Lower leg skin (tissue), 3 donors: ENCODE measurements at regions not wholly inside any gene's neighbourhood (a gene's known extent, or its start where the extent isn't known, plus 50 kb on each side); places are given as distances from the start of the nearest gene placed in this dataset.

Source experiments
- CTCF ChIP-seq, 3 donors: fragments of 450-650 bp; IDR thresholded peaks; one replicate each; pipeline ENCODE4 v1.5.1; 2016; ENCODE audit warnings: antibody characterized with exemption in 3 of 3, mild to moderate bottlenecking in 3 of 3, moderate library complexity in 2 of 3
- POLR2A ChIP-seq, 2 donors: fragments of 450-650 bp; IDR thresholded peaks; one replicate each; pipeline ENCODE4 v1.6.1; 2016 to 2017; ENCODE audit warnings: antibody characterized with exemption in 2 of 2, mild to moderate bottlenecking in 1 of 2, moderate library complexity in 1 of 2

GRCh38 chr1:29390075-29390474 is 153.8 kb downstream of the PTPRU start:
- TF ChIP-seq CTCF (IDR thresholded peaks at IDR 0.05) = no peak
- TF ChIP-seq POLR2A (IDR thresholded peaks at IDR 0.05) = no peak
